ENCODE measurements at regions not wholly inside any gene's neighbourhood (a gene's known extent, or its start where the extent isn't known, plus 50 kb on each side); places are given as distances from the start of the nearest gene placed in this dataset.
A peak's percentile ranks its signal among the peaks of the same experiment; 100 is the strongest.

DNA sequence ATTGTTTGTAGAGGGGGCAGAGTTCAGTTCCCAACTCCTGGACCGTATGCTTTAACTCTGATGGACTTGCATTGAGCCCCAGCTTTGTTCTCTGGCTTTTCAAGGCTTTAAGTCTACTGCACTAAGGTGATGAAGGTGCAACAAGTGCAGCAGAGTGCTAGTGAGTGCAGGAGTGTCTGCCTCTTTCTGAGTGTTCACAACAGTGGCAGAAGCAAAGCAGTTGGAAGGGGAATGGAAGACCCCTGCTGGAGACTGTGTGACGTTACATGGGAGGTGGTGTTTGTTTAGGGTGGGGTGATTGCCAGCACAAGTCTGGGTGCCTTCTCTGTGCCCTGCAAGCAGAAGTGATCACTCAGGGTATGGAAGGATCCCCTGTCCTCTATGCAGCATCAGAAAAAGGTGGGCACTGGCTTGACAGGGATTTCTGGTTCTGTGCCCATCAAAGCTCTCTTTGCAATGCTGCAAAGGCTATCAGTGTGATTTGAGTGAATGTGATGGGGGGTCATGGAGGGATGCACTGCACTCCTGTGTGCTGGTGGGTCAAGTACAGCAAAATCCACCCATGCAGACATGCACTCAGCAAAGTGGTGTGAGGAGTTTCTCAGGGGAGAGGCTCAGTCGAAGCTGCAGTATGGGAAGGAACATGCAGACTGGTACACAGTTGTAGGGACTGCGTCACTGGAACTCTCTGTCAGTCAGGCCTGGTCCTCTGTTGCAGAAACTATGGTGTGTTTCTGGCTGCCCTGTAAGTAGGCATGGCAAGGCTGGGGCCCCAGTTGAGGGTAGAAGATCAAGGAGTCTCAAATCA, 70.9 kb upstream of the UGT2B7 start:
- H2AFZ ChIP-seq (ENCODE audit: low read length): no peak overlapping the region
- intact Hi-C loops (cut with micrococcal nuclease; ENCODE audit: unreplicated experiment): loop anchor here (1.0 to 10.0 kb wide), 2 partner anchors 371 to 527 kb away; no protein-coding TSS in a partner anchor
- H3K9ac ChIP-seq (ENCODE audit: insufficient read depth, low read depth, low read length): no peak overlapping the region
- no peaks in the 10 kb centered on the region for H3K36me3 ChIP-seq (replicated peaks in 1 of 2; ENCODE audit: control insufficient read depth in 1 of 2, insufficient read depth in 2 of 2, low read length in 2 of 2)
- no peak overlapping the region for H3K4me3 ChIP-seq (replicated peaks in 1 of 3; ENCODE audit: insufficient read depth in 1 of 3, low read depth in 2 of 3, low read length in 3 of 3)
- H4K20me1 ChIP-seq (ENCODE audit: insufficient read depth, low read length): no peaks in the 10 kb centered on the region
- BruUV-seq (replicated peaks): no TSS peak
- peak overlapping the region; percentile 45 for H3K27ac ChIP-seq (ENCODE audit: extremely low read length, insufficient read depth, low read length)
- H3K4me2 ChIP-seq (ENCODE audit: low read depth, low read length): peak overlapping the region; percentile 54
- ChIA-PET CTCF (ENCODE audit: low intra/inter-chr PET ratio, low total read pairs) (no interaction called here), POLR2A (interaction anchor here (1.0 to 1.8 kb wide), 4 partner anchors 29 to 209 kb away, joined by 3 to 10 read pairs (median 6); partner anchors contain the start of genes UGT2A3 and UGT2B10)
- FAIRE-seq: peak; percentile 85
- no peaks in the 10 kb centered on the region for H3K79me2 ChIP-seq (ENCODE audit: insufficient read depth, low read length)
- no peaks in the 10 kb centered on the region for H3K27me3 ChIP-seq (ENCODE audit: control insufficient read depth in 1 of 2, insufficient read depth in 2 of 2, low read length in 2 of 2)
- peaks cover 65% of the 10 kb centered on the region for H3K4me1 ChIP-seq (ENCODE audit: insufficient read depth, low read length)
- peak; percentile 68 for DNase-seq (ENCODE audit: low spot score)
- in situ Hi-C loops (cut with HindIII; ENCODE audit: extremely low pct_ligation_motif_present, low pct_unique_long_range_greater_than_20kb): no loop called here
- H3K9me3 ChIP-seq (ENCODE audit: low read length): no peaks in the 10 kb centered on the region
- ATAC-seq: peak; percentile 94
- 33% methylated on average over 3 of the region's 4 CpGs for WGBS (ENCODE audit: low lambda C conversion rate)
- peak; percentile 98 for TF ChIP-seq ZKSCAN5 (CRISPR knock-in tag; IDR thresholded peaks at IDR 0.05)
- TF ChIP-seq ZNF20 (CRISPR knock-in tag; IDR thresholded peaks at IDR 0.05): no peak
- TF ChIP-seq RCOR2 (CRISPR knock-in tag; IDR thresholded peaks at IDR 0.05): no peak
- no peak for TF ChIP-seq ELF1 (CRISPR knock-in tag; IDR thresholded peaks at IDR 0.05)
- TF ChIP-seq ADNP (CRISPR knock-in tag; IDR thresholded peaks at IDR 0.05): no peak
- TF ChIP-seq KMT2B (CRISPR knock-in tag; IDR thresholded peaks at IDR 0.05): no peak; the same call in 1 of the 2 replicates
- TF ChIP-seq, protein P1, sequence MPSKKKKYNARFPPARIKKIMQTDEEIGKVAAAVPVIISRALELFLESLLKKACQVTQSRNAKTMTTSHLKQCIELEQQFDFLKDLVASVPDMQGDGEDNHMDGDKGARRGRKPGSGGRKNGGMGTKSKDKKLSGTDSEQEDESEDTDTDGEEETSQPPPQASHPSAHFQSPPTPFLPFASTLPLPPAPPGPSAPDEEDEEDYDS (CRISPR knock-in tag; IDR thresholded peaks at IDR 0.05): peak; percentile 44; the same call in 1 of the 2 replicates
- no peak for TF ChIP-seq LRRFIP1 (CRISPR knock-in tag; conservative IDR thresholded peaks at IDR 0.05)
- no peak for TF ChIP-seq ZBTB7A (CRISPR knock-in tag; IDR thresholded peaks at IDR 0.05)
- TF ChIP-seq, protein P2, sequence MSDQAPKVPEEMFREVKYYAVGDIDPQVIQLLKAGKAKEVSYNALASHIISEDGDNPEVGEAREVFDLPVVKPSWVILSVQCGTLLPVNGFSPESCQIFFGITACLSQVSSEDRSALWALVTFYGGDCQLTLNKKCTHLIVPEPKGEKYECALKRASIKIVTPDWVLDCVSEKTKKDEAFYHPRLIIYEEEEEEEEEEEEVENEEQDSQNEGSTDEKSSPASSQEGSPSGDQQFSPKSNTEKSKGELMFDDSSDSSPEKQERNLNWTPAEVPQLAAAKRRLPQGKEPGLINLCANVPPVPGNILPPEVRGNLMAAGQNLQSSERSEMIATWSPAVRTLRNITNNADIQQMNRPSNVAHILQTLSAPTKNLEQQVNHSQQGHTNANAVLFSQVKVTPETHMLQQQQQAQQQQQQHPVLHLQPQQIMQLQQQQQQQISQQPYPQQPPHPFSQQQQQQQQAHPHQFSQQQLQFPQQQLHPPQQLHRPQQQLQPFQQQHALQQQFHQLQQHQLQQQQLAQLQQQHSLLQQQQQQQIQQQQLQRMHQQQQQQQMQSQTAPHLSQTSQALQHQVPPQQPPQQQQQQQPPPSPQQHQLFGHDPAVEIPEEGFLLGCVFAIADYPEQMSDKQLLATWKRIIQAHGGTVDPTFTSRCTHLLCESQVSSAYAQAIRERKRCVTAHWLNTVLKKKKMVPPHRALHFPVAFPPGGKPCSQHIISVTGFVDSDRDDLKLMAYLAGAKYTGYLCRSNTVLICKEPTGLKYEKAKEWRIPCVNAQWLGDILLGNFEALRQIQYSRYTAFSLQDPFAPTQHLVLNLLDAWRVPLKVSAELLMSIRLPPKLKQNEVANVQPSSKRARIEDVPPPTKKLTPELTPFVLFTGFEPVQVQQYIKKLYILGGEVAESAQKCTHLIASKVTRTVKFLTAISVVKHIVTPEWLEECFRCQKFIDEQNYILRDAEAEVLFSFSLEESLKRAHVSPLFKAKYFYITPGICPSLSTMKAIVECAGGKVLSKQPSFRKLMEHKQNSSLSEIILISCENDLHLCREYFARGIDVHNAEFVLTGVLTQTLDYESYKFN (CRISPR knock-in tag; conservative IDR thresholded peaks at IDR 0.05): peak; percentile 76
- TF ChIP-seq SALL1 (CRISPR knock-in tag; IDR thresholded peaks at IDR 0.05): peak; percentile 90
- TF ChIP-seq SP1 (IDR thresholded peaks at IDR 0.05): no peak
- no peak for TF ChIP-seq SP1 (CRISPR knock-in tag; IDR thresholded peaks at IDR 0.05)
- no peak for TF ChIP-seq ZNF839 (CRISPR knock-in tag; IDR thresholded peaks at IDR 0.05; ENCODE audit: borderline replicate concordance)
- TF ChIP-seq PCBP1 (IDR thresholded peaks at IDR 0.05; ENCODE audit: borderline replicate concordance, low read depth, low read length): no peak
- TF ChIP-seq EP300 (IDR thresholded peaks at IDR 0.05; ENCODE audit: low read depth in 2 of 2, low read length in 2 of 2): peak in 1 of 2 experiments; percentile 1; a peak in 1 of 4 replicates
- no peak for TF ChIP-seq EP300 (CRISPR knock-in tag; IDR thresholded peaks at IDR 0.05; ENCODE audit: borderline replicate concordance)
- TF ChIP-seq ZNF564 (CRISPR knock-in tag; IDR thresholded peaks at IDR 0.05): no peak
- TF ChIP-seq GZF1 (CRISPR knock-in tag; IDR thresholded peaks at IDR 0.05): no peak

Data from HepG2 (cell line).